ENCODE measurements at regions not wholly inside any gene's neighbourhood (a gene's known extent, or its start where the extent isn't known, plus 50 kb on each side); places are given as distances from the start of the nearest gene placed in this dataset.

GRCh38 chr3:177729956-177730681, 532.8 kb upstream of the TBL1XR1 start:
- 60% methylated on average over 14 of the region's 14 CpGs for WGBS
- H3K27ac ChIP-seq (replicated peaks in 1 of 4), result peak overlapping the region; percentile 20 to 41 (median 37)
- H3K36me3 ChIP-seq, result no peaks in the 10 kb centered on the region
- intact Hi-C loops (cut with DNase I), result no loop called here
- TF ChIP-seq EP300 (IDR thresholded peaks at IDR 0.05) (no peak), POLR2AphosphoS5 (IDR thresholded peaks at IDR 0.05) (no peak), POLR2A (IDR thresholded peaks at IDR 0.05; ENCODE audit: low read depth) (no peak)
- TF ChIP-seq, protein P1, sequence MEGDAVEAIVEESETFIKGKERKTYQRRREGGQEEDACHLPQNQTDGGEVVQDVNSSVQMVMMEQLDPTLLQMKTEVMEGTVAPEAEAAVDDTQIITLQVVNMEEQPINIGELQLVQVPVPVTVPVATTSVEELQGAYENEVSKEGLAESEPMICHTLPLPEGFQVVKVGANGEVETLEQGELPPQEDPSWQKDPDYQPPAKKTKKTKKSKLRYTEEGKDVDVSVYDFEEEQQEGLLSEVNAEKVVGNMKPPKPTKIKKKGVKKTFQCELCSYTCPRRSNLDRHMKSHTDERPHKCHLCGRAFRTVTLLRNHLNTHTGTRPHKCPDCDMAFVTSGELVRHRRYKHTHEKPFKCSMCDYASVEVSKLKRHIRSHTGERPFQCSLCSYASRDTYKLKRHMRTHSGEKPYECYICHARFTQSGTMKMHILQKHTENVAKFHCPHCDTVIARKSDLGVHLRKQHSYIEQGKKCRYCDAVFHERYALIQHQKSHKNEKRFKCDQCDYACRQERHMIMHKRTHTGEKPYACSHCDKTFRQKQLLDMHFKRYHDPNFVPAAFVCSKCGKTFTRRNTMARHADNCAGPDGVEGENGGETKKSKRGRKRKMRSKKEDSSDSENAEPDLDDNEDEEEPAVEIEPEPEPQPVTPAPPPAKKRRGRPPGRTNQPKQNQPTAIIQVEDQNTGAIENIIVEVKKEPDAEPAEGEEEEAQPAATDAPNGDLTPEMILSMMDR (IDR thresholded peaks at IDR 0.05), result no peak
- DNase-seq (ENCODE audit: extremely low spot score), result no peak
- no peaks in the 10 kb centered on the region for H3K9me3 ChIP-seq
- no peak overlapping the region for H3K4me3 ChIP-seq
- peaks cover 14 to 24% (median 20%) of the 10 kb centered on the region in 4 donors for H3K4me1 ChIP-seq
- H3K27me3 ChIP-seq, result no peaks in the 10 kb centered on the region

DNA sequence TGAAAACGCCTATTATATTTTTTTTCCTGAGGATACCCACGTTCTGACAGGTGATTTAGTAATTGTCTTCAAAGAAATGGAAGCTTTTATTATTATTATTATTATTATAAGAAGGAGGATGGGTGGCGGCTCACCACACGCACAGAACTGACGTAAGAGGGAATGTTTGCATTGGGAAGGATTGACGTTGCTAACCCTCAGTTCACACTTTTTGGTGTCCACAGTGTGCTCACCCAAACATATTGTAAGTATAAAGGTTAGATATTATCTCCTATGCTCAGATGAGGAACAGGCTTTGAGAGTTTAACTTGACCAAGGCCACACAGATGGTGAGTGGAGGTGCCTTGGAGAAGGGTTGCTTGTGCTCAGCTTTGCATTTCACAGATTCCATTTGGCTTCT, 533.5 kb upstream of the TBL1XR1 start:
- Histone ChIP-seq H3K9me3 (no peaks in the 10 kb centered on the region), H3K36me3 (no peaks in the 10 kb centered on the region), H3K4me3 (no peak overlapping the region), H3K4me1 (peaks cover 7 to 17% (median 14%) of the 10 kb centered on the region in 4 donors), H3K27me3 (no peaks in the 10 kb centered on the region), H3K27ac (replicated peaks in 1 of 4) (no peak overlapping the region)
- TF ChIP-seq POLR2AphosphoS5 (IDR thresholded peaks at IDR 0.05) (no peak), EP300 (IDR thresholded peaks at IDR 0.05) (no peak), POLR2A (IDR thresholded peaks at IDR 0.05; ENCODE audit: low read depth) (no peak)
- TF ChIP-seq, protein P1 (IDR thresholded peaks at IDR 0.05), result no peak
- 90% methylated on average over 6 of the region's 6 CpGs for WGBS
- intact Hi-C loops (cut with DNase I), result no loop called here
- DNase-seq (ENCODE audit: extremely low spot score), result no peak

- DNase-seq (ENCODE audit: extremely low spot score), result no peak
- no peak overlapping the region for H3K4me3 ChIP-seq
- 86% methylated on average over 3 of the region's 3 CpGs for WGBS
- H3K9me3 ChIP-seq, result no peaks in the 10 kb centered on the region
- H3K36me3 ChIP-seq, result no peaks in the 10 kb centered on the region
- TF ChIP-seq, protein P1 (IDR thresholded peaks at IDR 0.05), result no peak
- TF ChIP-seq POLR2AphosphoS5 (IDR thresholded peaks at IDR 0.05), result no peak
- TF ChIP-seq POLR2A (IDR thresholded peaks at IDR 0.05; ENCODE audit: low read depth), result no peak
- TF ChIP-seq EP300 (IDR thresholded peaks at IDR 0.05), result no peak
- no peaks in the 10 kb centered on the region for H3K27me3 ChIP-seq
- H3K27ac ChIP-seq (replicated peaks in 1 of 4), result no peak overlapping the region
- H3K4me1 ChIP-seq, result peaks cover 7 to 17% (median 14%) of the 10 kb centered on the region in 4 donors
- intact Hi-C loops (cut with DNase I), result no loop called here
These were observed 534.5 kb upstream of the TBL1XR1 start for GRCh38 chr3:177731644-177732268.

GRCh38 chr3:177733233-177733632, 536.0 kb upstream of the TBL1XR1 start:
- 87% methylated on average over 1 of the region's 1 CpG for WGBS
- no peaks in the 10 kb centered on the region for H3K9me3 ChIP-seq
- peaks cover 7 to 17% (median 14%) of the 10 kb centered on the region in 4 donors for H3K4me1 ChIP-seq
- DNase-seq (ENCODE audit: extremely low spot score), result no peak
- H3K4me3 ChIP-seq, result no peak overlapping the region
- no peaks in the 10 kb centered on the region for H3K27me3 ChIP-seq
- no peaks in the 10 kb centered on the region for H3K36me3 ChIP-seq
- H3K27ac ChIP-seq (replicated peaks in 1 of 4), result no peak overlapping the region
- intact Hi-C loops (cut with DNase I), result no loop called here
- TF ChIP-seq POLR2A (IDR thresholded peaks at IDR 0.05; ENCODE audit: low read depth) (no peak), EP300 (IDR thresholded peaks at IDR 0.05) (no peak), POLR2AphosphoS5 (IDR thresholded peaks at IDR 0.05) (no peak)

GRCh38 chr3:177733936-177734335, 536.7 kb upstream of the TBL1XR1 start:
- intact Hi-C loops (cut with DNase I), result no loop called here
- no peaks in the 10 kb centered on the region for H3K27me3 ChIP-seq
- H3K9me3 ChIP-seq, result no peaks in the 10 kb centered on the region
- no peak for TF ChIP-seq POLR2AphosphoS5 (IDR thresholded peaks at IDR 0.05)
- TF ChIP-seq, protein P1 (IDR thresholded peaks at IDR 0.05), result no peak
- no peak for TF ChIP-seq EP300 (IDR thresholded peaks at IDR 0.05)
- no peak for TF ChIP-seq POLR2A (IDR thresholded peaks at IDR 0.05; ENCODE audit: low read depth)
- no peak for DNase-seq (ENCODE audit: extremely low spot score)
- no peak overlapping the region for H3K27ac ChIP-seq (replicated peaks in 1 of 4)
- H3K4me1 ChIP-seq, result peaks cover 7 to 16% (median 14%) of the 10 kb centered on the region in 4 donors
- WGBS, result 90% methylated on average over 2 of the region's 2 CpGs
- H3K4me3 ChIP-seq, result no peak overlapping the region
- no peaks in the 10 kb centered on the region for H3K36me3 ChIP-seq
